ENCODE measurements at regions not wholly inside any gene's neighbourhood (a gene's known extent, or its start where the extent isn't known, plus 50 kb on each side); places are given as distances from the start of the nearest gene placed in this dataset.
"Not testable (repeated sequence)": the region's sequence is repeated elsewhere in the genome, so short reads cannot be mapped to it uniquely, and the experiment has no call there.

- not testable (repeated sequence) for TF ChIP-seq POLR2A (IDR thresholded peaks at IDR 0.05; ENCODE audit: low read depth, low read length); EZH2 (IDR thresholded peaks at IDR 0.05; ENCODE audit: borderline replicate concordance, low read depth, low read length, severe bottlenecking); MYC (IDR thresholded peaks at IDR 0.05; ENCODE audit: low read depth, low read length); POLR2AphosphoS5 (IDR thresholded peaks at IDR 0.05; ENCODE audit: insufficient read depth, low read depth, low read length); GATA2 (IDR thresholded peaks at IDR 0.05; ENCODE audit: insufficient read depth, insufficient read length, low read depth, low read length)
- TF ChIP-seq, protein P1, sequence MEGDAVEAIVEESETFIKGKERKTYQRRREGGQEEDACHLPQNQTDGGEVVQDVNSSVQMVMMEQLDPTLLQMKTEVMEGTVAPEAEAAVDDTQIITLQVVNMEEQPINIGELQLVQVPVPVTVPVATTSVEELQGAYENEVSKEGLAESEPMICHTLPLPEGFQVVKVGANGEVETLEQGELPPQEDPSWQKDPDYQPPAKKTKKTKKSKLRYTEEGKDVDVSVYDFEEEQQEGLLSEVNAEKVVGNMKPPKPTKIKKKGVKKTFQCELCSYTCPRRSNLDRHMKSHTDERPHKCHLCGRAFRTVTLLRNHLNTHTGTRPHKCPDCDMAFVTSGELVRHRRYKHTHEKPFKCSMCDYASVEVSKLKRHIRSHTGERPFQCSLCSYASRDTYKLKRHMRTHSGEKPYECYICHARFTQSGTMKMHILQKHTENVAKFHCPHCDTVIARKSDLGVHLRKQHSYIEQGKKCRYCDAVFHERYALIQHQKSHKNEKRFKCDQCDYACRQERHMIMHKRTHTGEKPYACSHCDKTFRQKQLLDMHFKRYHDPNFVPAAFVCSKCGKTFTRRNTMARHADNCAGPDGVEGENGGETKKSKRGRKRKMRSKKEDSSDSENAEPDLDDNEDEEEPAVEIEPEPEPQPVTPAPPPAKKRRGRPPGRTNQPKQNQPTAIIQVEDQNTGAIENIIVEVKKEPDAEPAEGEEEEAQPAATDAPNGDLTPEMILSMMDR (IDR thresholded peaks at IDR 0.05; ENCODE audit: extremely low read depth in 1 of 2, insufficient read depth in 1 of 2, low read depth in 1 of 2, low read length in 2 of 2), result not testable (repeated sequence)
- TF ChIP-seq, protein P2, sequence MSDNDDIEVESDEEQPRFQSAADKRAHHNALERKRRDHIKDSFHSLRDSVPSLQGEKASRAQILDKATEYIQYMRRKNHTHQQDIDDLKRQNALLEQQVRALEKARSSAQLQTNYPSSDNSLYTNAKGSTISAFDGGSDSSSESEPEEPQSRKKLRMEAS (IDR thresholded peaks at IDR 0.05; ENCODE audit: insufficient read depth, insufficient read length), result not testable (repeated sequence)
These were observed 406.7 kb upstream of the ATP5MC3 start for GRCh38 chr2:175588213-175588612.

Data from endothelial cell of umbilical vein (primary cell).